ENCODE measurements at regions not wholly inside any gene's neighbourhood (a gene's known extent, or its start where the extent isn't known, plus 50 kb on each side); places are given as distances from the start of the nearest gene placed in this dataset.

DNA sequence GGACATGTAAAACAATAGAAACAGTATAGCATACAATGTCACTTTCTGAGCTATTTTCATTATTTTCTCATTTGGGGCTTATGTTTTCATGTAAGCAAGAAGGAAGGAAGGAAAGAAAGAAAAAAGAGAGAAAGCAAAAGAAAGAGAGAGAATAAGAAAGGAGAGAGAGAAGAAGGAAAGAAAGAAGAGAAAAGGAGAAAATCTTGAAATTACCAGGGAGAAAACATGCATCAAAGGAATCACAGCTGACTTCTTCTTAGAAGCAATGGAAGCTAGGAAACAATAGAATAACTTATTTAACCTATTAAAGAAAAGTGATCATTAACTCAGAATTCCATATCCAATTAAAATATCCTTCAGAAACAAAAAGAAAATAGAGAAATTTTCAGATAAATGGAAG, 471.5 kb downstream of the OCA2 start:
- Histone ChIP-seq H3K27me3 (no peaks in the 10 kb centered on the region), H2AFZ (replicated peaks) (no peak overlapping the region), H3K27ac (no peak overlapping the region), H3K4me2 (no peak overlapping the region), H4K20me1 (ENCODE audit: low read depth) (no peaks in the 10 kb centered on the region), H3K79me2 (ENCODE audit: low read depth) (no peaks in the 10 kb centered on the region), H3F3A (ENCODE audit: low read depth) (no peaks in the 10 kb centered on the region), H3K36me3 (peaks cover 10% of the 10 kb centered on the region), H3K4me1 (no peaks in the 10 kb centered on the region), H3K9me3 (ENCODE audit: low read depth) (peaks cover 9% of the 10 kb centered on the region), H3K9ac (no peak overlapping the region), H3K4me3 (no peak overlapping the region)
- Mint-ChIP-seq H3K36me3 (no peaks in the 10 kb centered on the region), H3K27ac (no peak overlapping the region), H3K27me3 (ENCODE audit: insufficient read depth, low read depth) (no peaks in the 10 kb centered on the region), H3K9me3 (peaks cover 24% of the 10 kb centered on the region), H3K4me1 (peaks cover 3% of the 10 kb centered on the region), H3K4me3 (no peak overlapping the region)
- TF ChIP-seq, protein P1, sequence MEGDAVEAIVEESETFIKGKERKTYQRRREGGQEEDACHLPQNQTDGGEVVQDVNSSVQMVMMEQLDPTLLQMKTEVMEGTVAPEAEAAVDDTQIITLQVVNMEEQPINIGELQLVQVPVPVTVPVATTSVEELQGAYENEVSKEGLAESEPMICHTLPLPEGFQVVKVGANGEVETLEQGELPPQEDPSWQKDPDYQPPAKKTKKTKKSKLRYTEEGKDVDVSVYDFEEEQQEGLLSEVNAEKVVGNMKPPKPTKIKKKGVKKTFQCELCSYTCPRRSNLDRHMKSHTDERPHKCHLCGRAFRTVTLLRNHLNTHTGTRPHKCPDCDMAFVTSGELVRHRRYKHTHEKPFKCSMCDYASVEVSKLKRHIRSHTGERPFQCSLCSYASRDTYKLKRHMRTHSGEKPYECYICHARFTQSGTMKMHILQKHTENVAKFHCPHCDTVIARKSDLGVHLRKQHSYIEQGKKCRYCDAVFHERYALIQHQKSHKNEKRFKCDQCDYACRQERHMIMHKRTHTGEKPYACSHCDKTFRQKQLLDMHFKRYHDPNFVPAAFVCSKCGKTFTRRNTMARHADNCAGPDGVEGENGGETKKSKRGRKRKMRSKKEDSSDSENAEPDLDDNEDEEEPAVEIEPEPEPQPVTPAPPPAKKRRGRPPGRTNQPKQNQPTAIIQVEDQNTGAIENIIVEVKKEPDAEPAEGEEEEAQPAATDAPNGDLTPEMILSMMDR (IDR thresholded peaks at IDR 0.05) = no peak
- TF ChIP-seq EZH2phosphoT487 (IDR thresholded peaks at IDR 0.05) (no peak), EZH2 (IDR thresholded peaks at IDR 0.05) (no peak)
- no peak for DNase-seq (ENCODE audit: low spot score)

DNA sequence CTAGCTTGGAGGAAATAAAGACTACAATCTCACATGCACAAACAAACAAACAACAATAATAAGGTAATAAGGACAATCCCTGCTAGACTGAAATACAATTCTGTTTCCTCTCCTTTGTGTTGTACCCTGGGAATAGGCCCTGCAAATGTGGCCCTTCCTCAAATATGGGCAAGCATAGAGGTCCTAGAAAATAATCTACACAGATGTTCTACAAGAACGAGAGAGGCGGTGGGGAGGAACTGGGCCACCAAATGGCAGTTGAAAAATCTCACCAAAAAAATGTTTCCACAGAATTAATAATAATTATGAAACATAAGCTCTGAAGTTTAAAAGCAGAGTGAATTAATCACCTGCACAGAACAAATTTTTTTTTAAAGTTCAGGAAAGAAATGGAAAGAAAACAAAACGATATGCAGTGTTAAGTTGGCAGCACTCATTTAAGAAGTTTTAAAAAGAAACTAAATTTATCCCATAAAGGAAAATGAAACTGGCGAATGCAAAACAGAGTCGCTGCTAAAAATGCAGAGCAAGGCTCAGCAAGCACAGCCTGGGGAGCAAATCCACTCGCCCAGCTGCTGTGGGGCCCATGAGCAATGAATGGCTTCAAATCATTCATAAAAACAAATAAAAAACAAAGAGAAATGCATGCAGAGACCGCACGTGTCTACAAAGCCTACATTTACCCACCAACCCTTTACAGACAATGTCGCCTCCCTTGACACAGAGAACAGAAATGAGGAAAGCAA, 475.4 kb downstream of the OCA2 start:
- Histone ChIP-seq H3K9ac (no peak overlapping the region), H3K4me1 (no peaks in the 10 kb centered on the region), H3K79me2 (ENCODE audit: low read depth) (no peaks in the 10 kb centered on the region), H4K20me1 (ENCODE audit: low read depth) (no peaks in the 10 kb centered on the region), H3K4me2 (no peak overlapping the region), H3K27me3 (no peaks in the 10 kb centered on the region), H3K9me3 (ENCODE audit: low read depth) (peaks cover 9% of the 10 kb centered on the region), H3K27ac (no peak overlapping the region), H3F3A (ENCODE audit: low read depth) (no peaks in the 10 kb centered on the region), H3K4me3 (no peak overlapping the region), H3K36me3 (peaks cover 8% of the 10 kb centered on the region), H2AFZ (replicated peaks) (peak overlapping the region; percentile 81)
- no peak for DNase-seq (ENCODE audit: low spot score)
- Mint-ChIP-seq H3K4me1 (peaks cover 3% of the 10 kb centered on the region), H3K9me3 (peaks cover 19% of the 10 kb centered on the region), H3K4me3 (no peak overlapping the region), H3K27me3 (ENCODE audit: insufficient read depth, low read depth) (no peaks in the 10 kb centered on the region), H3K27ac (no peak overlapping the region), H3K36me3 (no peaks in the 10 kb centered on the region)
- TF ChIP-seq EZH2 (IDR thresholded peaks at IDR 0.05) = no peak
- no peak for TF ChIP-seq EZH2phosphoT487 (IDR thresholded peaks at IDR 0.05)

DNA sequence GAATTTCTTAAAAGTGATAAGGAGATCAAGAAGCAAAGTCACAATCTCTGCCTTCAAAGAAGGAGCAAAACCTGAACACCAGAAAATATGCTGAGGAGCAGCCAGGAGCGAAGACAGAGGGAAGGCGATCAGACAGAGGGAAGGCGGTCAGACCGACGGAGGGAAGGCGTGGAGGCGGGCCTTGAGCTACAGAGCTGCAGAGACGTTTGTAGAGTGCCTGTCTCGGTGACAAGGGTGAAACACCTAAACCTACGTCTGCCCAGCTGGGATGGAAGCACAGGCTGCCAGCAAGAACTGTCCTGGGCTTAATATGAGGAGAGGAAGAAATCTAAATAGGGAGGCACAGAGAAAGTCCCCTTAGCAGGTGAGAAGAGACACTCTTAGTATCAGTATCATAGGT, 476.0 kb downstream of the OCA2 start:
- Histone ChIP-seq H3K9me3 (ENCODE audit: low read depth) (peaks cover 3% of the 10 kb centered on the region), H2AFZ (replicated peaks) (peak overlapping the region; percentile 81), H3K9ac (no peak overlapping the region), H3K79me2 (ENCODE audit: low read depth) (no peaks in the 10 kb centered on the region), H3K27me3 (no peaks in the 10 kb centered on the region), H4K20me1 (ENCODE audit: low read depth) (no peaks in the 10 kb centered on the region), H3K4me3 (no peak overlapping the region), H3K4me2 (no peak overlapping the region), H3K27ac (no peak overlapping the region), H3K4me1 (no peaks in the 10 kb centered on the region), H3F3A (ENCODE audit: low read depth) (no peaks in the 10 kb centered on the region), H3K36me3 (peaks cover 2% of the 10 kb centered on the region)
- Mint-ChIP-seq H3K9me3 (peaks cover 15% of the 10 kb centered on the region), H3K4me3 (no peak overlapping the region), H3K27me3 (ENCODE audit: insufficient read depth, low read depth) (no peaks in the 10 kb centered on the region), H3K4me1 (peaks cover 3% of the 10 kb centered on the region), H3K36me3 (no peaks in the 10 kb centered on the region), H3K27ac (no peak overlapping the region)
- TF ChIP-seq EZH2 (IDR thresholded peaks at IDR 0.05) = no peak
- TF ChIP-seq EZH2phosphoT487 (IDR thresholded peaks at IDR 0.05) = no peak
- TF ChIP-seq, protein P1 (IDR thresholded peaks at IDR 0.05) = no peak
- DNase-seq (ENCODE audit: low spot score) = no peak

DNA sequence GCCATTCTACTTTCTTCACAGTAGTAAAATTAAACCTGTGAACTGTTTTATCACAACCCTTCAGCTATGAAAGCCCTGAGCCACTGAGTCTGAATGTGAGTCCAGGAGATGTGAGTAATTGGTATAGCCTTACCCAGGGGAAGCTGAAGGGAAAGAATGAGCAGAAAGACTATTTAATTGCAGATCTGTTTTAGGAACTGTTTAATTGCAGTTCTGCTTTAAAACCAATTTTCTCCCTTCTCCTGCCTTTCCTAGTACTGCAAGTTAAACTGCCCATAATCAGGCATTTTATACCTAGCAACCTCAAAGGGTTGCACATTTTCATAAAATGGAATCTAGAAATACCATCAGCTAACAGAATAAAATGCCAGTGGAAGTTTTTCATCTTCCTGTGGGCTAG, 476.7 kb downstream of the OCA2 start:
- Histone ChIP-seq H3K79me2 (ENCODE audit: low read depth) (no peaks in the 10 kb centered on the region), H3K4me1 (no peaks in the 10 kb centered on the region), H3K4me2 (no peak overlapping the region), H3K27me3 (no peaks in the 10 kb centered on the region), H3K9me3 (ENCODE audit: low read depth) (no peaks in the 10 kb centered on the region), H3K27ac (no peak overlapping the region), H3K9ac (no peak overlapping the region), H2AFZ (replicated peaks) (no peak overlapping the region), H3K4me3 (no peak overlapping the region), H4K20me1 (ENCODE audit: low read depth) (no peaks in the 10 kb centered on the region), H3K36me3 (no peaks in the 10 kb centered on the region), H3F3A (ENCODE audit: low read depth) (no peaks in the 10 kb centered on the region)
- Mint-ChIP-seq H3K27me3 (ENCODE audit: insufficient read depth, low read depth) (no peaks in the 10 kb centered on the region), H3K36me3 (no peaks in the 10 kb centered on the region), H3K9me3 (peaks cover 9% of the 10 kb centered on the region), H3K27ac (no peak overlapping the region), H3K4me3 (no peak overlapping the region), H3K4me1 (peaks cover 3% of the 10 kb centered on the region)
- no peak for DNase-seq (ENCODE audit: low spot score)
- TF ChIP-seq EZH2phosphoT487 (IDR thresholded peaks at IDR 0.05) (no peak), EZH2 (IDR thresholded peaks at IDR 0.05) (no peak)
- TF ChIP-seq, protein P1 (IDR thresholded peaks at IDR 0.05) = no peak

Data from neural progenitor cell (in vitro differentiated cells).